ENCODE measurements at regions not wholly inside any gene's neighbourhood (a gene's known extent, or its start where the extent isn't known, plus 50 kb on each side); places are given as distances from the start of the nearest gene placed in this dataset.
A peak's percentile ranks its signal among the peaks of the same experiment; 100 is the strongest.
"Not testable (repeated sequence)": the region's sequence is repeated elsewhere in the genome, so short reads cannot be mapped to it uniquely, and the experiment has no call there.

DNA sequence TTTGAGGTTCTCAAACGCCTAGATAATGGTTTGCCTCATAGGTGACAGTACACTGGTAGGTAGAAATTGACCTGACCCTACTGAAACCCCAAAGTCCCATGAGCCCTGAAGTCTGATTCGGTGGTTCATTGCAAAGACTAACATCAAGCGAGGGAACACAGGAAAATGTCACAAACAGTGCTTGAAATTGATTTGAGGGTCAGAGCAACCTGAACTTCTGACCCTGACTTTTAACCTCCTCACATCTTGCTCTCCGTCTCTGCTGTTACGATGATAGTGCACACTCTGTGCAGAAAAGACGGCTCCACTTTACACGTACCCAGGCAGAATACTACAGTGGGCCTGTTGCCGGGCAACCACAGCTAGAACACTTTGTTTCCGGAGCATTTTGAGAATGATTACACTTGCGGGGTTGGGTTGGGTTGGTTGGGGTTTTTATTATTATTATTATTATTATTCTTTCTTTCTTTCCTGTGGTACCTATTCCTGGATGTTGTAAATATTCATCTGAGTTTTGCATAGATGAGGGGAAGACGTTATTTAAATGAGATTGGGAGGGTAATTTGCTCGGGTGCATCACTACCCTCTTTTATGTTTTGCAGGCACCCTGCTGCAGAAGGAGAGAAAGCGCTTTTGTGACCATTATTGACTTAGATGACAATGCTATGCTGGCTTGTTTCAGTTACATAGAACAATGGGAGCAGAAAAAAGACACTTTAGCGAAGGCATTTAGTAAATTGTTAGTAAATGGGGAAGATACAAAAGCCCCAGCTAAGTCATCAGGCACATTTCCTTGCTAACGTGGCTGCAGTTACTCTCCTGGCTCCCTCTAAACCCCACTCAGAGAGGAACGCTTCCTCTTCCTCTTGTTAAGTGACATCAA is 438.1 kb upstream of the NRP1 start:
- H3K27me3 ChIP-seq (ENCODE audit: insufficient read depth, poor library complexity, severe bottlenecking): no peaks in the 10 kb centered on the region
- no peak overlapping the region for H3K27ac ChIP-seq (replicated peaks)
- no peak overlapping the region for H3K4me3 ChIP-seq (replicated peaks; ENCODE audit: insufficient read depth, low read length)
- TF ChIP-seq GABPA (IDR thresholded peaks at IDR 0.05; ENCODE audit: low read depth) (no peak), CTCF (IDR thresholded peaks at IDR 0.05; ENCODE audit: insufficient read depth, low read length) (no peak), POLR2AphosphoS5 (IDR thresholded peaks at IDR 0.05; ENCODE audit: low read depth) (no peak), SPI1 (IDR thresholded peaks at IDR 0.05; ENCODE audit: borderline replicate concordance, low read depth) (peak; percentile 40; the same call in 1 of the 2 replicates)
- TF ChIP-seq, protein P1, sequence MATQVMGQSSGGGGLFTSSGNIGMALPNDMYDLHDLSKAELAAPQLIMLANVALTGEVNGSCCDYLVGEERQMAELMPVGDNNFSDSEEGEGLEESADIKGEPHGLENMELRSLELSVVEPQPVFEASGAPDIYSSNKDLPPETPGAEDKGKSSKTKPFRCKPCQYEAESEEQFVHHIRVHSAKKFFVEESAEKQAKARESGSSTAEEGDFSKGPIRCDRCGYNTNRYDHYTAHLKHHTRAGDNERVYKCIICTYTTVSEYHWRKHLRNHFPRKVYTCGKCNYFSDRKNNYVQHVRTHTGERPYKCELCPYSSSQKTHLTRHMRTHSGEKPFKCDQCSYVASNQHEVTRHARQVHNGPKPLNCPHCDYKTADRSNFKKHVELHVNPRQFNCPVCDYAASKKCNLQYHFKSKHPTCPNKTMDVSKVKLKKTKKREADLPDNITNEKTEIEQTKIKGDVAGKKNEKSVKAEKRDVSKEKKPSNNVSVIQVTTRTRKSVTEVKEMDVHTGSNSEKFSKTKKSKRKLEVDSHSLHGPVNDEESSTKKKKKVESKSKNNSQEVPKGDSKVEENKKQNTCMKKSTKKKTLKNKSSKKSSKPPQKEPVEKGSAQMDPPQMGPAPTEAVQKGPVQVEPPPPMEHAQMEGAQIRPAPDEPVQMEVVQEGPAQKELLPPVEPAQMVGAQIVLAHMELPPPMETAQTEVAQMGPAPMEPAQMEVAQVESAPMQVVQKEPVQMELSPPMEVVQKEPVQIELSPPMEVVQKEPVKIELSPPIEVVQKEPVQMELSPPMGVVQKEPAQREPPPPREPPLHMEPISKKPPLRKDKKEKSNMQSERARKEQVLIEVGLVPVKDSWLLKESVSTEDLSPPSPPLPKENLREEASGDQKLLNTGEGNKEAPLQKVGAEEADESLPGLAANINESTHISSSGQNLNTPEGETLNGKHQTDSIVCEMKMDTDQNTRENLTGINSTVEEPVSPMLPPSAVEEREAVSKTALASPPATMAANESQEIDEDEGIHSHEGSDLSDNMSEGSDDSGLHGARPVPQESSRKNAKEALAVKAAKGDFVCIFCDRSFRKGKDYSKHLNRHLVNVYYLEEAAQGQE (IDR thresholded peaks at IDR 0.05; ENCODE audit: insufficient replicate concordance, low read depth): no peak
- DNase-seq (ENCODE audit: low read depth in 1 of 2, low spot score in 1 of 2): peak; percentile 28 to 43

DNA sequence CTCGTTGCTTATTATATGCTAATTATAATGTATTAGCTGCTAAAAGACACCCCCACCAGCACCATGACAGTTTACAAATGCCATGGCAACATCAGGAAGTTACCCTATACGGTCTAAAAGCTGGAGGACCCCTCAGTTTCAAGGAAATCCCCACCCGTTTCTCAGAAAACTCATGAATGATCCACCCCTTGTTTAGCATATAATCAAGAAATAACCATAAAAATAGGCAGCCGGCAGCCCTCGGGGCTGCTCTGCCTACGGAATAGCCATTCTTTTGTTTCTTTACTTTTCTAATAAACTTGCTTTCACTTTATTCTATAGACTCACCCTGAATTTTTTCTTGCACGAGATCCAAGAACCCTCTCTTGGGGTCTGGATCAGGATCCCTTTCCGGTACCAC is 437.4 kb upstream of the NRP1 start:
- H3K27me3 ChIP-seq (ENCODE audit: insufficient read depth, poor library complexity, severe bottlenecking); H3K4me3 ChIP-seq (replicated peaks; ENCODE audit: insufficient read depth, low read length); H3K27ac ChIP-seq (replicated peaks): not testable (repeated sequence)

GRCh38 chr10:33764694-33765185 is 430.3 kb upstream of the NRP1 start:
- no peak for TF ChIP-seq SPI1 (IDR thresholded peaks at IDR 0.05; ENCODE audit: borderline replicate concordance, low read depth)
- no peak for TF ChIP-seq CTCF (IDR thresholded peaks at IDR 0.05; ENCODE audit: insufficient read depth, low read length)
- no peak for TF ChIP-seq GABPA (IDR thresholded peaks at IDR 0.05; ENCODE audit: low read depth)
- TF ChIP-seq, protein P1 (IDR thresholded peaks at IDR 0.05; ENCODE audit: insufficient replicate concordance, low read depth): no peak
- no peak for TF ChIP-seq POLR2AphosphoS5 (IDR thresholded peaks at IDR 0.05; ENCODE audit: low read depth)
- DNase-seq (ENCODE audit: low read depth in 1 of 2, low spot score in 1 of 2): no peak
- Histone ChIP-seq H3K27ac (replicated peaks) (no peak overlapping the region), H3K4me3 (replicated peaks; ENCODE audit: insufficient read depth, low read length) (no peak overlapping the region), H3K27me3 (ENCODE audit: insufficient read depth, poor library complexity, severe bottlenecking) (no peaks in the 10 kb centered on the region)

More for the DNA sequence above, 437.4 kb upstream of the NRP1 start:
- DNase-seq (ENCODE audit: low read depth in 1 of 2, low spot score in 1 of 2): not testable (repeated sequence)

- no peak for DNase-seq (ENCODE audit: low read depth in 1 of 2, low spot score in 1 of 2)
- TF ChIP-seq, protein P1 (IDR thresholded peaks at IDR 0.05; ENCODE audit: insufficient replicate concordance, low read depth): no peak
- TF ChIP-seq GABPA (IDR thresholded peaks at IDR 0.05; ENCODE audit: low read depth): no peak
- no peaks in the 10 kb centered on the region for H3K27me3 ChIP-seq (ENCODE audit: insufficient read depth, poor library complexity, severe bottlenecking)
- no peak overlapping the region for H3K4me3 ChIP-seq (replicated peaks; ENCODE audit: insufficient read depth, low read length)
- no peak overlapping the region for H3K27ac ChIP-seq (replicated peaks)
Measured at GRCh38 chr10:33760056-33760943, 425.8 kb upstream of the NRP1 start.

All from HL-60 (cell line).